BLaER1 (cell line): ENCODE measurements at regions not wholly inside any gene's neighbourhood (a gene's known extent, or its start where the extent isn't known, plus 50 kb on each side); places are given as distances from the start of the nearest gene placed in this dataset.

ENCODE experiments used
- H3K27ac ChIP-seq: shearing (Covaris generic); formaldehyde crosslinking; 2 replicates; pipeline ENCODE4 v1.8.1; 2022
- H3K27me3 ChIP-seq: shearing (Covaris generic); formaldehyde crosslinking; 2 replicates; pipeline ENCODE4 v1.8.1; 2022
- H3K36me3 ChIP-seq: shearing (Covaris generic); formaldehyde crosslinking; 2 replicates; pipeline ENCODE4 v1.8.1; 2022
- H3K4me1 ChIP-seq: shearing (Covaris generic); formaldehyde crosslinking; 2 replicates; pipeline ENCODE4 v1.8.1; 2022
- H3K4me2 ChIP-seq: shearing (Covaris generic); formaldehyde crosslinking; 2 replicates; pipeline ENCODE4 v1.8.1; 2022
- H3K4me3 ChIP-seq: shearing (Covaris generic); formaldehyde crosslinking; 2 replicates; pipeline ENCODE4 v1.8.1; 2022
- H3K9ac ChIP-seq: shearing (Covaris generic); formaldehyde crosslinking; 2 replicates; pipeline ENCODE4 v1.8.1; 2022
- H3K9me3 ChIP-seq: shearing (Covaris generic); formaldehyde crosslinking; 2 replicates; pipeline ENCODE4 v1.8.1; 2022
- H4K20me1 ChIP-seq: shearing (Covaris generic); formaldehyde crosslinking; 2 replicates; pipeline ENCODE4 v1.8.1; 2022
- Cebpa-rat ChIP-seq: shearing (Covaris generic); IDR thresholded peaks from 2 replicates; pipeline ENCODE4 v1.8.1; 2022

DNA sequence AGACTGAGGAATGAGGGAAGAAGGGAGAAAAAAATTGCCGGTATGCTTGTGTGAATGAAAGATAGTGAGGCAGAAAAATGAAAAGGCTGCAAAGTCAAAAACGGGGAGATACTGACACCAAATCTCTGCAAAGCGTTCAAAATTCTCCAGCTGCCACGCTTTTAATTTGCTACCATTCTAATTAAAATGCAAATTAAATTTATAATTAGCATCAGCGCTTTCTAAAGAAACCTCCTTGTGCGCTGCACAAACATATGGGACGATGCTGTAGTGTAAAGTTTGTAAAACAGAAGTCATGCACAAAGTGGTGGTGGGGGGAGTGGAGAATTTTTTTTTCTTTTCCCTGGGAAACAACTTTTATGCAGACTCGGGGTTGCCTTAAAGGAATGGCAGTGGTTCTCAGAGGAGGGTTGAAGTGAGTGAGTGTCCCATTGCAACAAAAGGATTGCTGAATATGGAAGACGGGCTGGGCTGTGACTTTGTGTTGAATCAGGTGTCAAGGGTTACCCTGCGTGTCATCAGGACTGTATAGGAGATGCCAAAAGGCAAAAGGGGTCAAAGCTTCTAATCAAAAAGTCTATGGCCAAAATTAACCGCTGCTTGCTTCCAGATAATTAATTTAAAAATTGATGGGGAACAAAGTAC, 472.2 kb downstream of the NR2F2 start:
- TF ChIP-seq Cebpa-rat = no peak
- Histone ChIP-seq H4K20me1 (no peaks in the 10 kb centered on the region), H3K27me3 (no peaks in the 10 kb centered on the region), H3K4me1 (no peaks in the 10 kb centered on the region), H3K36me3 (no peaks in the 10 kb centered on the region), H3K4me2 (no peak overlapping the region), H3K27ac (no peak overlapping the region), H3K4me3 (no peak overlapping the region), H3K9ac (no peak overlapping the region), H3K9me3 (no peaks in the 10 kb centered on the region)

DNA sequence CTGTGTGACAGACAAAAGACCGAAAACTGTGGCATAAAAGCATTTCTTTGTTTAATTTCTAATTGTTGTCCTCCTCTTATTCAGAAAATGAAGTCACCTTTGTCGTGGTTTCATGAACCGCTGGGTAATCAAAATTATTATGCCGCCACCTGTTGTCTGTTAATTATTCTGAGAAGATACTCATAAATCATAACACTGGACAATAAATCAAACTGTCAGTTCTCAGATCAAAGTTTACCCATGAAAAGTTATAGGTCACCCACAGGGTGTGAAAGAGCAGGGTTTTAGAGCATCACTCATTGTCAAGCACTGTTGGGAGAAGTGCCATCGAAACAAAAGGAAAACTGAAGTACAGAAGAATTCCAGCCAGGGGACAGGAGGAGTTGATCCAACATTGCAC, 474.3 kb downstream of the NR2F2 start:
- Histone ChIP-seq H3K4me1 (no peaks in the 10 kb centered on the region), H3K4me3 (no peak overlapping the region), H3K36me3 (no peaks in the 10 kb centered on the region), H3K9ac (no peak overlapping the region), H4K20me1 (no peaks in the 10 kb centered on the region), H3K4me2 (no peak overlapping the region), H3K27ac (no peak overlapping the region), H3K27me3 (no peaks in the 10 kb centered on the region), H3K9me3 (no peaks in the 10 kb centered on the region)
- TF ChIP-seq Cebpa-rat = no peak

- Histone ChIP-seq H3K27me3 (no peaks in the 10 kb centered on the region), H4K20me1 (no peaks in the 10 kb centered on the region), H3K9me3 (no peaks in the 10 kb centered on the region), H3K4me1 (no peaks in the 10 kb centered on the region), H3K4me2 (no peak overlapping the region), H3K36me3 (no peaks in the 10 kb centered on the region), H3K4me3 (no peak overlapping the region), H3K9ac (no peak overlapping the region), H3K27ac (no peak overlapping the region)
- no peak for TF ChIP-seq Cebpa-rat
Observed at GRCh38 chr15:96807361-96807760, 476.9 kb downstream of the NR2F2 start.

- H3K4me3 ChIP-seq = no peak overlapping the region
- no peak overlapping the region for H3K4me2 ChIP-seq
- no peak overlapping the region for H3K27ac ChIP-seq
Observed at GRCh38 chr15:96817900-96818299, 487.4 kb downstream of the NR2F2 start.

DNA sequence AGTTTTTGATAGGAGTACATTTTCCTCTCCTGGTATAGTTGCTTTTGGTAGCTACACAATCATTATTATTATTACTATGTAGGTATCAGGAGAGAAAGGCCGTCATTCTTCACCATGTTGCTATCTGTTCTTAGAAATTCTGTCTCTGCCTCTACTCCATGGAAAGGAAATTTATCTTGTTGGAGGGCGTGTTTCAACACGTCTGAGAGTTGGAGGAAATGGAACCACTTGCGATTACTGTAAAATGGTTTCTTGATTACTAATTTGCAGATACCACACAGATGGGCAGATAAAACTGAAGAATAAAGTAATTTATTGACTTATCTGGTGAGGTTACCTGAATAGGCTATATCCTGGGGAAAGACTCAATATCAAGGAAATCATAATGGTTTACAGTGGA, 488.4 kb downstream of the NR2F2 start:
- no peaks in the 10 kb centered on the region for H3K27me3 ChIP-seq
- no peaks in the 10 kb centered on the region for H3K36me3 ChIP-seq
- no peak overlapping the region for H3K27ac ChIP-seq
- no peaks in the 10 kb centered on the region for H3K9me3 ChIP-seq
- H4K20me1 ChIP-seq = no peaks in the 10 kb centered on the region
- H3K9ac ChIP-seq = no peak overlapping the region
- no peak overlapping the region for H3K4me3 ChIP-seq
- no peaks in the 10 kb centered on the region for H3K4me1 ChIP-seq
- TF ChIP-seq Cebpa-rat = no peak
- H3K4me2 ChIP-seq = no peak overlapping the region

More at GRCh38 chr15:96817900-96818299, 487.4 kb downstream of the NR2F2 start:
- Histone ChIP-seq H3K4me1 (no peaks in the 10 kb centered on the region), H3K9me3 (no peaks in the 10 kb centered on the region), H3K27me3 (no peaks in the 10 kb centered on the region), H4K20me1 (no peaks in the 10 kb centered on the region), H3K36me3 (no peaks in the 10 kb centered on the region), H3K9ac (no peak overlapping the region)
- no peak for TF ChIP-seq Cebpa-rat

DNA sequence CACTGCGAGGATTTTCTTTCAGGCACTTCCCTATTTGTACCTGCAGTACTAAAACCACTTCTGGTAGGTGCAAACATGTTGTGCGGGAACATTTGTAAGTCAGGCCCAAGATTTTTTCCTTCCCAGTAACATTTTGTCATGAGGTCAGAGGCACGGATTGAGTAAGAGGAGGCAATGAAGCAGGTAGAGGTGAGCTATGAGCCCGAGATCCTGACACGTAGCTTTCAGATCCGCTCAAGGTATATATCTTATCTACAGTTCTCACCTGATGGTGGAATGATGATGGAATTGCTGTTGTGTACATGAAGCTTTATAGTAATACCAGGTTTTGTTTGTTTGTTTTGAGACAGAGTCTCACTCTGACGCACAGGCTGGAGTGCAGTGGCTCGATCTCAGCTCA, 497.5 kb downstream of the NR2F2 start:
- no peak overlapping the region for H3K9ac ChIP-seq
- no peak overlapping the region for H3K4me3 ChIP-seq
- H3K4me2 ChIP-seq = no peak overlapping the region
- H3K27me3 ChIP-seq = no peaks in the 10 kb centered on the region
- H3K4me1 ChIP-seq = no peaks in the 10 kb centered on the region
- H4K20me1 ChIP-seq = no peaks in the 10 kb centered on the region
- TF ChIP-seq Cebpa-rat = no peak
- no peaks in the 10 kb centered on the region for H3K9me3 ChIP-seq
- no peaks in the 10 kb centered on the region for H3K36me3 ChIP-seq
- no peak overlapping the region for H3K27ac ChIP-seq

DNA sequence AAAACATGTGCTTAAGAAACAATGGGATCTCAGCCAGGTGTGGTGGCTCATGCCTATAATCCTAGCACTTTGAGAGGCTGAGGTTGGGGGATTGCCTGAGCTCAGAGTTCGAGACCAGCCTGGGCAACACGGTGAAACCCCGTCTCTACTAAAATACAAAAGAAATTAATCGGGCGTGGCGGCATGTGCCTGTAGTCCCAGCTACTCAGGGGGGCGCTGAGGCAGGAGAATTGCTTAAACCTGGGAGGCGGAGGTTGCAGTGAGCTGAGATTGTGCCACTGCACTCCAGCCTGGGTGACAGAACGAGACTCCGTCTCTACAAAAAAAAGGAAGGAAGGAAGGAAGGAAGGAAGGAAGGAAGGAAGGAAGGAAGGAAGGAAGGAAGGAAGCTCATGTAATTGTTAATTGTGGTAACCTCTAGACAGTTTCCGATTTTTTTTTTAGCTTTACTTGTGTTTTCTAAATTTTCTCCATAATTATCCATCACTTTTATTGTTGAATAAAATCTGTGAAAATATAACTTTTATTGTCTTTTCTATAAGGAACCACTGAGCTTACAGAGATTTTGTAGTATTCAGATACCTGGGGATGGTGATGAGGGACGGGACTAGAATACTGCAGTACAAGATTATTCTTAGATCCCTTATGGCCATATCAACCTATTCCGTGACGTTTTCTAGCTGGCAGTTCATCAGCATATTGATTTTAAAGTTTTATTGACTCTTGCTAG, 506.9 kb downstream of the NR2F2 start:
- no peaks in the 10 kb centered on the region for H3K36me3 ChIP-seq
- H3K9ac ChIP-seq = no peak overlapping the region
- no peaks in the 10 kb centered on the region for H3K4me1 ChIP-seq
- peaks cover 19% of the 10 kb centered on the region for H3K9me3 ChIP-seq
- TF ChIP-seq Cebpa-rat = no peak
- H4K20me1 ChIP-seq = no peaks in the 10 kb centered on the region
- no peak overlapping the region for H3K27ac ChIP-seq
- H3K27me3 ChIP-seq = no peaks in the 10 kb centered on the region
- no peak overlapping the region for H3K4me3 ChIP-seq
- H3K4me2 ChIP-seq = no peak overlapping the region

- Histone ChIP-seq H3K9ac (no peak overlapping the region), H3K4me1 (no peaks in the 10 kb centered on the region), H3K9me3 (peaks cover 23% of the 10 kb centered on the region), H3K36me3 (no peaks in the 10 kb centered on the region), H3K4me2 (no peak overlapping the region), H3K27ac (no peak overlapping the region), H4K20me1 (no peaks in the 10 kb centered on the region), H3K27me3 (no peaks in the 10 kb centered on the region), H3K4me3 (no peak overlapping the region)
- no peak for TF ChIP-seq Cebpa-rat
Observed at GRCh38 chr15:96838081-96838480, 507.6 kb downstream of the NR2F2 start.

DNA sequence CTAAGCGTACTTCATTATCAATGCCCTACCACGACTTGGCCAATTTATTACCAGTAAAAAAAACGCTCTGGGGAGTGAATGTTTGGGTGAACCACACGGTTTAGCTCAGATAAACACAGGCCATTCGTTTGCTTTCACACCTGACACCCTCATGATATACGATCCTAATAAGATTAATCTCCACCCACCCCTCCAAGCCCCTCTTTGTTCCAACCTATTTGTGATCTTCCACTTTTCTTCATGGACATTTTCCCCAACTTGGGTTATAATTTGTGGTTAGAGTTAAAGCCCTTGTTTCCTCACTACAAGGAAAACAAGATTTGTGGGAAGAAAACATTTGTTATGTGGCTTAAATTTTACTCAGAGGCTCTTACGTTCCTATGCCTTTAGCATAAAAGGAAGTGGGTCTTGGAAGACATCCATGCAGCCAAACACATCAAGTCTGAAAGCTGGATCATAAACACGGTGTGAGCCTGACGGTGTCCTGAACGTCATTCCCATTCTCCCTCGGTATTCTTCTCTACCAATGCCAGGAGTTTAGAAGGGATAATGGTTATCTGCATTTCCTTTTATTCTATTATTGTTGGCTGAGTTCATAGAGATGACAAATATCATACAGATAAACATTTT, 518.9 kb downstream of the NR2F2 start:
- no peak overlapping the region for H3K9ac ChIP-seq
- H3K4me3 ChIP-seq = no peak overlapping the region
- no peaks in the 10 kb centered on the region for H3K4me1 ChIP-seq
- no peak for TF ChIP-seq Cebpa-rat
- no peak overlapping the region for H3K4me2 ChIP-seq
- H3K27ac ChIP-seq = no peak overlapping the region
- H3K36me3 ChIP-seq = no peaks in the 10 kb centered on the region
- no peaks in the 10 kb centered on the region for H4K20me1 ChIP-seq
- H3K27me3 ChIP-seq = no peaks in the 10 kb centered on the region
- no peaks in the 10 kb centered on the region for H3K9me3 ChIP-seq

- TF ChIP-seq Cebpa-rat = no peak
Observed at GRCh38 chr15:96851613-96852012, 521.1 kb downstream of the NR2F2 start.

More at GRCh38 chr15:96851613-96852012, 521.1 kb downstream of the NR2F2 start:
- Histone ChIP-seq H3K36me3 (no peaks in the 10 kb centered on the region), H3K9me3 (peaks cover 7% of the 10 kb centered on the region; the same call in 1 of the 2 replicates), H3K27me3 (no peaks in the 10 kb centered on the region), H4K20me1 (no peaks in the 10 kb centered on the region), H3K4me1 (no peaks in the 10 kb centered on the region), H3K9ac (no peak overlapping the region), H3K4me2 (no peak overlapping the region), H3K27ac (no peak overlapping the region), H3K4me3 (no peak overlapping the region)
